T follicular helper cell (primary cell): ENCODE measurements at regions not wholly inside any gene's neighbourhood (a gene's known extent, or its start where the extent isn't known, plus 50 kb on each side); places are given as distances from the start of the nearest gene placed in this dataset.

Experiments used
- DNase-seq: peaks from one replicate; pipeline ENCODE4 v3.0.0-alpha.2; 2020; ENCODE audit warnings: low read depth

- no peak for DNase-seq
These were observed 1396.2 kb upstream of the PIK3C3 start for GRCh38 chr18:40558706-40559392.

GRCh38 chr18:40555914-40556313, 1399.1 kb upstream of the PIK3C3 start:
- DNase-seq: no peak

GRCh38 chr18:40553029-40553428, 1402.0 kb upstream of the PIK3C3 start:
- no peak for DNase-seq

- DNase-seq: no peak
These were observed 1408.2 kb upstream of the PIK3C3 start for GRCh38 chr18:40546875-40547274.

GRCh38 chr18:40534723-40535122, 1420.3 kb upstream of the PIK3C3 start:
- DNase-seq: no peak

GRCh38 chr18:40532046-40532445, 1423.0 kb upstream of the PIK3C3 start:
- DNase-seq: no peak

GRCh38 chr18:40531051-40531450, 1424.0 kb upstream of the PIK3C3 start:
- DNase-seq: no peak

- DNase-seq: no peak
These were observed 1425.6 kb upstream of the PIK3C3 start for GRCh38 chr18:40529478-40529877.

- no peak for DNase-seq
These were observed 1430.2 kb upstream of the PIK3C3 start for GRCh38 chr18:40524881-40525280.

GRCh38 chr18:40523287-40523686, 1431.7 kb upstream of the PIK3C3 start:
- no peak for DNase-seq

- DNase-seq: no peak
These were observed 1454.0 kb upstream of the PIK3C3 start for GRCh38 chr18:40501026-40501425.

GRCh38 chr18:40494603-40495002, 1460.4 kb upstream of the PIK3C3 start:
- DNase-seq: no peak

GRCh38 chr18:40493316-40493715, 1461.7 kb upstream of the PIK3C3 start:
- DNase-seq: no peak

GRCh38 chr18:40489301-40489700, 1465.7 kb upstream of the PIK3C3 start:
- no peak for DNase-seq

- no peak for DNase-seq
These were observed 1469.7 kb upstream of the PIK3C3 start for GRCh38 chr18:40485318-40485717.

- no peak for DNase-seq
These were observed 1481.6 kb upstream of the PIK3C3 start for GRCh38 chr18:40473221-40474029.

GRCh38 chr18:40470723-40471122, 1484.3 kb upstream of the PIK3C3 start:
- DNase-seq: no peak

- no peak for DNase-seq
These were observed 1485.2 kb upstream of the PIK3C3 start for GRCh38 chr18:40469851-40470250.

- DNase-seq: no peak
These were observed 1485.7 kb upstream of the PIK3C3 start for GRCh38 chr18:40469316-40469715.

- DNase-seq: no peak
These were observed 1491.0 kb upstream of the PIK3C3 start for GRCh38 chr18:40464032-40464431.

- no peak for DNase-seq
These were observed 1501.1 kb upstream of the PIK3C3 start for GRCh38 chr18:40453903-40454302.

- DNase-seq: no peak
These were observed 1502.4 kb upstream of the PIK3C3 start for GRCh38 chr18:40452599-40452998.

GRCh38 chr18:40450751-40451150, 1504.3 kb upstream of the PIK3C3 start:
- no peak for DNase-seq

- no peak for DNase-seq
These were observed 1507.2 kb upstream of the PIK3C3 start for GRCh38 chr18:40447820-40448219.
